H1 (cell line): ENCODE measurements at regions not wholly inside any gene's neighbourhood (a gene's known extent, or its start where the extent isn't known, plus 50 kb on each side); places are given as distances from the start of the nearest gene placed in this dataset.

Experiments
- CEBPB ChIP-seq: IDR thresholded peaks from 2 replicates; pipeline ENCODE4 v1.6.1; 2012; ENCODE audit warnings: low read depth, low read length
- CTCF ChIP-seq, 3 experiments: IDR thresholded peaks; 1 replicate in 2 of 3; 2 replicates in 1 of 3; pipeline versions ENCODE4 v1.5.1 to v1.6.1; 2011; ENCODE audit warnings: low read length in 3 of 3, mild to moderate bottlenecking in 3 of 3, inconsistent platforms in 2 of 3, low read depth in 1 of 3, moderate library complexity in 1 of 3; ENCODE audit not compliant: insufficient read depth in 1 of 3; ENCODE audit errors: control extremely low read depth in 1 of 3
- EZH2 ChIP-seq: fragments of 200-600 bp; sonication (generic); IDR thresholded peaks from 2 replicates; pipeline ENCODE4 v1.7.1; 2012; ENCODE audit warnings: low read depth, mild to moderate bottlenecking, moderate library complexity, low read length, inconsistent platforms; ENCODE audit not compliant: severe bottlenecking
- JUND ChIP-seq: IDR thresholded peaks from 2 replicates; pipeline ENCODE4 v1.6.1; 2011; ENCODE audit warnings: mild to moderate bottlenecking, improper control_type of control experiment, low read length
- MAX ChIP-seq: IDR thresholded peaks from 2 replicates; pipeline ENCODE4 v1.6.1; 2012; ENCODE audit warnings: inconsistent platforms
- NRF1 ChIP-seq: IDR thresholded peaks from 2 replicates; pipeline ENCODE4 v1.6.1; 2011; ENCODE audit warnings: mild to moderate bottlenecking, low read depth, low read length, improper control_type of control experiment
- POU5F1 ChIP-seq: IDR thresholded peaks from 2 replicates; pipeline ENCODE4 v1.6.1; 2011; ENCODE audit warnings: low read depth, mild to moderate bottlenecking, low read length, moderate library complexity
- RFX5 ChIP-seq: IDR thresholded peaks from 2 replicates; pipeline ENCODE4 v1.6.1; 2011; ENCODE audit warnings: low read depth, low read length, improper control_type of control experiment, borderline replicate concordance
- SIN3A ChIP-seq, 2 experiments: IDR thresholded peaks in 1 of 2; conservative IDR thresholded peaks in 1 of 2; 2 replicates each; pipeline ENCODE4 v1.6.1; 2011 to 2012; ENCODE audit warnings: low read length in 2 of 2, improper control_type of control experiment in 1 of 2, low read depth in 1 of 2, mild to moderate bottlenecking in 1 of 2
- SP1 ChIP-seq: IDR thresholded peaks from 2 replicates; pipeline ENCODE4 v1.6.1; 2011; ENCODE audit warnings: low read depth, low read length

GRCh38 chr6:55052846-55053245, 121.5 kb upstream of the HCRTR2 start:
- TF ChIP-seq CTCF (IDR thresholded peaks at IDR 0.05; ENCODE audit: control extremely low read depth in 1 of 3, insufficient read depth in 1 of 3, low read depth in 1 of 3, low read length in 3 of 3), result no peak
- no peak for TF ChIP-seq NRF1
- TF ChIP-seq RFX5, result no peak
- TF ChIP-seq MAX, result no peak
- no peak for TF ChIP-seq POU5F1
- no peak for TF ChIP-seq SIN3A (conservative IDR thresholded peaks at IDR 0.05 in 1 of 2, IDR thresholded peaks at IDR 0.05 in 1 of 2; ENCODE audit: low read depth in 1 of 2, low read length in 2 of 2)
- TF ChIP-seq SP1, result no peak
- TF ChIP-seq EZH2, result no peak
- no peak for TF ChIP-seq JUND
- TF ChIP-seq CEBPB, result no peak
